Occipital lobe (tissue), 1 donor: ENCODE measurements at regions not wholly inside any gene's neighbourhood (a gene's known extent, or its start where the extent isn't known, plus 50 kb on each side); places are given as distances from the start of the nearest gene placed in this dataset.

Source experiments
- DNase-seq: peaks from one replicate; lab custom pipeline; 2025; lab: John Stamatoyannopoulos, UW

GRCh38 chr14:71594821-71595220 lies 337.4 kb upstream of the RGS6 start:
- DNase-seq = no peak

DNA sequence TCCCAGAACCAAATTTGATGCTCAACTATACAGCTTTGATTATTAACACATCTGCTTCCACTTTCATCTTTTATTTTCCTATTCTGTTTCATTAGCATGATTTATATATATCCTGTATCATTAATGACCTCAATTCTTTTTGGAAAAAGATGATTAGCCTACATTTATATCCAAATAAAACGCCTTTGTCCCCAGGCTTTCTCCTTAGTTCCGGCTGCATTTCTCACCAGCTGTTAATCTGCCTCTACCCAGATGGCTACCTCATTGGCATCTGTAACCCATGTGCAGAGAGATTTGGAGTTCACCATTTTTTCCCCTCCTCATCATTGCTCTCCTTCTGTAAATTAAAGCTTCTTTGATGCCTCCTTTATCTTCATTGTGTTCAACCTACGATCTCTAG lies 336.8 kb upstream of the RGS6 start:
- DNase-seq = no peak

DNA sequence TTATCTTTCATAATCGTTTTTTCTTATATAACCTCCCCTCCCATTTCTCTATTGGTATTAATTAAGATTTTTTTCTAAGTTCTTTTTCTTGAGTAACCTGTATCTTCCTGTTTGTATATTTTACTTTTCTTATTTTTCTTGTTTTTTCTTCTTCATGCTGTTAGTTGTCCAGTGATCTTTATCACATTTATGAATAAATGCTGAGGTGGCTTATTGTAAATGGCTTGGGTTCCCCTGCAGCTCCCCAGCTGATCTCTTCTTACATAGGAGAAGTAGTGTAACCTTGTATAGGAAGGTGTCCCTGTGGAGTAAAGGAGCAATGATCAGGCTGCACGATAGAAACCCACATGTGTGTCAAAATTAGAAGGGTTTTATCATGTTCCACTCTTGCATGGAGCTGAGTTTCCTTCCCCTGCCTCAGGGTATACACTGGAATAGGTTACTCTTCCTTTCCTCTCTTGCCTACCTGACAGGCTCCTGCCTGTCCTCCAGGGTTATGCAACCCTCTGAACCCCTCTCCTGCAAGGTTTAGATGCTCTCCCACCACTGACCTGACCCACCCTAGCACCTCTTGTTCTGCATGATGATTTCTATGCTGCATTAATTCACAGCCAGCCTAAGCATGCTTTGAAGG lies 334.8 kb upstream of the RGS6 start:
- DNase-seq = no peak

DNA sequence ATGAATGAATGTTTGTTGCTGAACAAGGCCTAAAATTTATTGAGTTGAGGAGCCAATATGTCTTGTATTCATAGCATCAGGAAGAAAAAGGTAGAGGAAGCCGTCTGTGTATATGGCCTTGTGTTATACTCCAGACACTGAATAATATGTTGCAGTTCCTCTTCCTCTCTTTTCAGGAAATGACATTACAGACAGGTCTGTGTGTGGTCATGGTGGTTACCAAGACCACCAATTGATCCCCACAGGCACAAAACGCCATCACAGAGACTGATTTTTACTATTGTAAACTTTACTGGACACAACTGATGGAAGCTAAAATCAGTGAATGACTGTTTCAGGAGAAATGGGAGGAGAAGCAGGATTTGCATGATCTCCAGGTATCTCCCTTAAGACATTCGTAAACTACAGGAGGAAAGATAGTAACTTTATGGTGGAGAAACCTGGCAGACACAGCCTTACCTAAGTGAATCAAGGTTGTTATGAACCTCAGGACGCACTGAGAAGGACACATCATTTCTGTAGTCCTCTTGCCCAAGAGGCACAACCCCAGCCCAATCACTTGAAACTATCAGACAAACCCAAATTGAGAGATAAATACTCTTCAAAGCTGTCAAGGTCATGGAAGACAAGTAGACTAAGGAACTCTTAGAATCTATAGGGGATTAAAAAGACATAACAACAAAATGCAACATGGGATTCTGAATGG lies 334.1 kb upstream of the RGS6 start:
- DNase-seq = no peak

GRCh38 chr14:71600309-71600708 lies 331.9 kb upstream of the RGS6 start:
- no peak for DNase-seq

DNA sequence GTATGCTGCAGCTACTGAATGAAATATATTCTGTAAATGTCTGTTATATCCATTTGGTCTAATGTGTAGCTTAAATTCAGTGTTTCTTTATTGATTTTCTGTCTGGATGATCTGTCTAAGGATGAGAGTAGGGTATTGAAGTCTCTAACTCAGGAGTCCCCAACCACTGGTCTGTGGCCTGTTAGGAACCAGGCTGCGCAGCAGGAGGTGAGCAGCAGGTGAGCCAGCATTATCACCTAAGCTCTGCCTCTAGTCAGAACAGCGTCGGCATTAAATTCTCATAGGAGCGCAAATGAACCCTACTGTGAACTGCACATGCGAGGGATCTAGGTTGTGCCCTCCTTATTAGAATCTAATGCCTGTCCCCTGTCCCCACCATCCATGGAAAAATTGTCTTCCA lies 329.7 kb upstream of the RGS6 start:
- no peak for DNase-seq

- no peak for DNase-seq
Observed at GRCh38 chr14:71604231-71604630, 328.0 kb upstream of the RGS6 start.

DNA sequence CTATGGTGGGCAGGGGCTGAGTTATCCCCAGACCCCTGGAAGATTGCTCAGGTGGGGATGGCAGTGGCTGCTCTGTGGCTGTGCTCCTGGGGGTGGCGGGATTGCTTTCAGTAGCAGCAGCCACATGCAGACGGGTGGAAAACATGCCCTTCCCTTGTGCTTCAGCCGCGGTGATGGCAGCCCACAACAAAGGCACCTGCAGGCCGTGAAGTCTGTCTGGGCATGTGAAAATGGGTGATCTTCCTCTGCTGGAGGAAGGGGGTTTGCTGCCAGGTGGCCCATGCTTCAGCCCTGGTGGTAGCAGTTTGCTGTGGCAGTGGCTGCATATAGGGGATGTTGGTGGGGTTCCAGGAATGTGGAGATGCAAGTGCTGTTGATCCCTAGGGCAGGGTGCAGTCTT lies 326.2 kb upstream of the RGS6 start:
- no peak for DNase-seq

GRCh38 chr14:71606575-71606974 lies 325.7 kb upstream of the RGS6 start:
- no peak for DNase-seq

DNA sequence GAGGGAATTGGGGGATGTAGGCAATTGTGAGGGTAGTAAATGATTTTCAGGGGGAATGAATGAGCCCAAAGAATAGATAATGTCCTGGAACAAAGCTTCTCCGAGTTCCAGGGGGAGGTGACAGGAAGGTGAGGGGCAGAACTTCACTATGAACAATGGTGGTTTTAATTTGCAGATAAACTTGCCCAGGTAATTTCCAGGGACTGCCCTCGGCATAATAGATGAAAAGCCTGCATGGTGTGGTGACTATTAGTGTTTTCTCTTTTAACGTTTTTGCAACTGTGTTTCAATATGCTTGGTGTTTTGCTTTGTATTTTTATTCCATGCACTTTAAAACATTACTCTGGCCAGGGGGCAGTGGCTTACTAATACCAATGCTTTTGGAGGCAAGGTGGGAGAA lies 325.2 kb upstream of the RGS6 start:
- no peak for DNase-seq

DNA sequence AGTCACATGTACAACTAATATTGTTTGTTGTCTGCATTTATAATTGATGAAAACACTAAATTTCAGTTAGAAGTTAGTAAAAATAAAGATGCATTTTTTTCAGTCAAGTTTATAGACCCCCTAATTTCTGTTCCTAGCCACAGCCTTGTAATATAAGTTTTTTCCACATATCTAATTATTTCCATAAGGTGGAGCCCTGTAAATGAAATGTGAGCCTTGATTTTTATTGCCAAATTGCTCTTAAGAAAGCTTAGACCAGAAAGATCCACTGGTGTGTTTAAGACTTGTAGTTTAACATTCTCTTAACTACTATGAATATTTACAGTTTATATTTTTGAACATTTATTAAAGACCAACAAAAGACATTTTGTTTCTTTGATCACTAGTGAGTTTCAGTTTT lies 322.1 kb upstream of the RGS6 start:
- DNase-seq = no peak

DNA sequence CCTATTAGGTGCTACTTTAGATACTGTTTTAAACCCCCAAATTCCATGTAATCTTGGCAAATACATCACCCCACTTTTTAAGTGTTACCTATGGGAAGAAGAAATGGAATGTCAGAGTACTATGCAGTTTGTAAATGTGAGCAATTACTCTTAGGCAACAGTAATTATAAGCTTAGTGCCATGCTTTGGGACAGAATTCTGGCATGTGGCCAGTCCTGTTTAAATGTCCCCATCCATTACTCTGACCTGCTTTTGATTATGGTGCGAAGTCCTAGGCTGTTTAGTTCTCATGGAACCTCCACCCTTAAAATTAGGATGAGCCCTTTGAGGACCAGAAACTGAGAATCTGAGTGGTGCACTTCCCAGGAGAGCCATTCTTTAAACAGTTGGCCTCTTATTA lies 321.4 kb upstream of the RGS6 start:
- no peak for DNase-seq

DNA sequence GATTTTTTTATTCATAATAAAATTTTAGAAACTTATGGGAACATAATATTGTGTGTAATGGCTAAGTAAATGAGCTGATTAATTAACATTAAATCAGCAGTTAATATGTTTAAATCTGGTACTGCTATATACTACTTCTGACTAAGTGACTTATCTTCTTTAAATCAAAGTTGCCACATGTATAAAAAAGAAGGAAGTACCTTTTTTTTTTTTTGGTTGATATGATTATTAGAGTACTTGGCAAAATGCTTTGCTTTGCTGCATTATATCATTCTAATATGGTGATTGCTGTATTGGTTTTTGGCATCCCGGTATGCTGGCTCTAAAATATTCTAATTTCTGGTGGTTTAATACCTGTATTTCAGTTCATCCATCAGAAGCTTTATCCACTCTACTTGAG lies 319.1 kb upstream of the RGS6 start:
- no peak for DNase-seq

- no peak for DNase-seq
Observed at GRCh38 chr14:71616013-71616412, 316.2 kb upstream of the RGS6 start.

- no peak for DNase-seq
Observed at GRCh38 chr14:71618047-71618446, 314.2 kb upstream of the RGS6 start.

GRCh38 chr14:71618716-71619115 lies 313.5 kb upstream of the RGS6 start:
- DNase-seq = no peak

DNA sequence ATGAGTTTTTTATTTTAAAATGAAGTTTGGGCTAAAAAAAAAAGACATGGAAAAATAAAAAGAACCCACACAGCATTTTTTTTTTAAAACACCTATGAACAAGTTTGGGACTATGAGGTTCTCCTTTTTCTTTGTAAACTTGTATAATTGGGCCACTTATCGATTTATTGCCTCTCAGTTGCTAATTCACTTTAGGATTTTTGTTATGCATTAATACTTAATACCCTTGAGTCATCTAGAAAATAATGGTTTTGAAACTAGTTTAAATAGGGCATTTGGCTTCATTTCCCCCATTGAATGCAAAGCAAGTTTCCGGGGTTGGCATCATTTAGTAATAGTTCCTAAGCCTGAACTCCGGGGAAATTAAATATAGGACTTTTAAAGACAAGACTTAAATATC lies 312.8 kb upstream of the RGS6 start:
- no peak for DNase-seq

DNA sequence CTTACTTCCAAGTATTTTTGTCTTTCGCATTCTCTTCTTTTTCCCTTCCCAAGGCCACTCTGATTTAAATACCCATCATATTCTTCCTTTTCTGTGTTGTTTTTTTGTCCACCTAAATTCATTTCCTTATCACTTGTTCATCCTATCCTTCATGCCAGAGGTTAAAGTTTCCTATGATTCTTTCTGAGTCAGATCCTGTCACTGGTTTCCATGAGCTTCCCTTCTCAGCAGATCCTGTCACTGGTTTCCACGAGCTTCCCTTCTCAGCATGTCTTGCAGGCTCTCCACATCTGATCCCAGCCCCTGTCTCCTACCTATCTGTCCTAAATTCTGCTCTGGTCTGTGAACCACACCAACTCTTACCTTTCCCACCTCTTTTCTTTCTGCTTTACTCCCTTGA lies 311.8 kb upstream of the RGS6 start:
- no peak for DNase-seq

DNA sequence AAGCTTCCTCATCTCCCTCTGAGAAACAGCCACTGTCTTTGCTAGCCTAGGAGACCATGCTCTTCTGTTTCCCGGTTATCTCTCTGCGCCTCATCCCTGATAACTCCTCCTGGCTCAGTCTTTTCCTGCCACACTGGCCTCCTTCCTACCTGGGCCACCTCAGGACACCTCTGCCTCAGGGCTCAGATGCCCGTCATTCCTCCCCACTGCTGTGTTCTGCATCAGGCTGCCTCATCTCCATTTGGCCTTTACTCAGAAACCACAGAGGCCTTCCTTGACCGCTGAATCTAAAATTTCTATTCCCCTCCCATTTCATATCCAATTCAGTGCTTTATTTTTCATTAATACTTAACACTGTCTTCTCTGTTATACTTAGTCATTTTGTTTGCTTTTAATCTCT lies 311.0 kb upstream of the RGS6 start:
- no peak for DNase-seq

- no peak for DNase-seq
Observed at GRCh38 chr14:71621980-71622605, 310.1 kb upstream of the RGS6 start.

DNA sequence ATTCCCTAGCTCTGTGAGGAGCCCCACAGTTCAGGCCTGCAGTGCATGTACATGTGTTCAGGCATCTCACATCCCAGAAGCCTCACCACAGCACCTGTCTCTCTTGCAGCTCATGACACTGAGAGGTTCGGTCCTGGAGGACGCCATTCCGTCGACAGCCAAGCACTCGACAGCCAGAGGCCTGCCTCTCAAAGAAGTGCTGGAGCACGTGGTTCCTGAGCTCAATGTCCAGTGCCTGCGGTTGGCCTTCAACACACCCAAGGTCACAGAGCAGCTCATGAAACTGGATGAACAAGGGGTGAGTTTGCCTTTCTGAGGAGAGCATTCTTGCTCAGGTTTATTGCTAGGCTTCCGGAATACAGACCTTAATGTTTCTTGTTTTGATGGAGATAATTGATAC lies 308.3 kb upstream of the RGS6 start:
- DNase-seq = no peak

- DNase-seq = no peak
Observed at GRCh38 chr14:71625175-71625574, 307.1 kb upstream of the RGS6 start.
